NCI-H2081 treated with DMSO at 0.1 percent for 48 hours (cell line): ENCODE measurements at regions not wholly inside any gene's neighbourhood (a gene's known extent, or its start where the extent isn't known, plus 50 kb on each side); places are given as distances from the start of the nearest gene placed in this dataset.

Source experiments
- DNase-seq: peaks from one replicate; lab custom pipeline; 2025; lab: John Stamatoyannopoulos, UW

DNA sequence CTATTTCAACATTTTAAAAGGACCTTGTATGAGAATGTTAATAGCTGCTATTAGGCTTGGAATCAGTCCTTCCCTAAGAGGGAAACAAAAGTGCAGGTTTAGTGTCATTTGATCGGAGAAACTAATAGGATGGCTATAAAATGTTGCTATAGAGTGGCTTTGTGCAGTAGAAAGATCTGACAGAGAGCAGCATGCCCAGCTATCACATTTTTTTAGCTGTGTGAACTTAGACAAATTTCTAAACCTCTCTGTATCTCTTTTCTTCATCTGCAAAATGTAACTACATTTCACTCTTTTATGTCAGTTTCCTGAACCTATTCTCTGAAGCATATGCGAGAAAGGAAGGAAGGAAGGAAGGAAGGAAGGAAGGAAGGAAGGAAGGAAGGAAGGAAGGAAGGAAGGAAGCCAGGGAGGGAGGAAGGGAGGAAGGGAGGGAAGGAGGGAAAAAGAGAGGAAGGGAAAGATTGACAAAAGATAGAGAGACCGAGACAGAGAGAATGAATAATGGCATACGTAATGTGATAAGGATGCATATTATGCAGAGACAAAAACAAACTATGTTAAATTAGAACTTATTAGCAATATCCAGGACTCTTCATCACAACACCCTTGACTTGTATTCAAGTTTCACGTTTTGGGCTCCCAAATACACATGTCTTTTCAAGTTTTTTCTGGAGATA, 52.6 kb upstream of the CDH8 start:
- no peak for DNase-seq
